ENCODE measurements at regions not wholly inside any gene's neighbourhood (a gene's known extent, or its start where the extent isn't known, plus 50 kb on each side); places are given as distances from the start of the nearest gene placed in this dataset.

DNA sequence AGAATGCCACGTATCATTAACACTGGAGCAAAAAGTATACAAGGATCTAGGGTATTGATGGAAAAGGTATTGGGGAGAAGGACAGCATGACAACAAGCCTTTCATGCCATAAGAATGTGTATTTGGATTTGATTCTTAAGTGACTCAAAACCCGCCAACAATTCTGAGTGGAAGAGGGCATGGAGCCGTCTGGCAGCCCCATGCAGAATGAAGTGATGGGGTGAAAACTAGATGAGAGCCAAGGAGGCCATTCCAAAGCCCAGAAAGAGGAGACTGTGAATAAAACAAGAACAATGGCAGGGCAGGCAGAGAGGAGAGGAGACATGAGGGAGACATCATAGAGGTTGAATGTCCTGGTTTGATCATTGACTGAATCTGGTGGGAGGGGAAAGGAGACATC is 272.3 kb upstream of the WWC1 start:
- TF ChIP-seq EZH2phosphoT487 (IDR thresholded peaks at IDR 0.05; ENCODE audit: low read depth, severe bottlenecking, unreplicated experiment) (no peak), EZH2 (IDR thresholded peaks at IDR 0.05; ENCODE audit: borderline replicate concordance) (no peak), CTCF (IDR thresholded peaks at IDR 0.05; ENCODE audit: poor library complexity) (no peak)

All from hepatocyte (in vitro differentiated cells).